ENCODE measurements at regions not wholly inside any gene's neighbourhood (a gene's known extent, or its start where the extent isn't known, plus 50 kb on each side); places are given as distances from the start of the nearest gene placed in this dataset.
"Not testable (repeated sequence)": the region's sequence is repeated elsewhere in the genome, so short reads cannot be mapped to it uniquely, and the experiment has no call there.

DNA sequence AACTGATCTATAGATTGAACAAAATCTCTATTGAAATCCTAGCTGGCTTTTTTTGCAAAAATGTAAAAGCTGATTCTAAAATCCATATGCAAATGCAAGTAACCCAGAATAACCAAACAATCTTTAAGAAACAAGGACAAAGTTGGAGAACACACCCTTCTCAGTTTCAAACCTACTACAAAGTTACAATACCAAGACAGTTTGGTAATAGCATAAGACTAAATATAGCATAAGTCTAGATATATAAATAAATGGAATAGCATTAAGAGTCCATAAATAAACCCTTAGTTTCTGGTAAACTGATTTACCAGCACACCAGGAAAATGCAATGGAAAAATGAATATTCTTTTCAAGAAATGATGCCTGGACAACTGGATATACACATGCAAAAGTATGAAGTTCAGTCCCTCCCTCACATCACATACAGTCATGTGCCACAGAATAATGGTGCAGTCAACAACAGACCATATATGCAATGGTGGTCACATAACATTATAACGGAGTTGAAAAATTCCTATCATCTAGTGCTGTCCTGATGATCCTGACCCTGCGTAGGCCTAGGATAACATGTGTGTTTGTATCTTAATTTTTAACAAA is 94.5 kb upstream of the GRIN2B start:
- Mint-ChIP-seq H3K4me1 (ENCODE audit: low read depth) (no peaks in the 10 kb centered on the region), H3K36me3 (ENCODE audit: low read depth) (no peaks in the 10 kb centered on the region), H3K9me3 (peaks cover 7% of the 10 kb centered on the region), H3K27me3 (peaks cover 2% of the 10 kb centered on the region), H3K4me3 (no peak overlapping the region), H3K27ac (no peak overlapping the region)
- POLR2A ChIA-PET: no interaction called here
- intact Hi-C loops (cut with micrococcal nuclease): no loop called here
- CTCF ChIA-PET: no interaction called here
- no peak for ATAC-seq
- DNase-seq: no peak
- TF ChIP-seq, protein P1, sequence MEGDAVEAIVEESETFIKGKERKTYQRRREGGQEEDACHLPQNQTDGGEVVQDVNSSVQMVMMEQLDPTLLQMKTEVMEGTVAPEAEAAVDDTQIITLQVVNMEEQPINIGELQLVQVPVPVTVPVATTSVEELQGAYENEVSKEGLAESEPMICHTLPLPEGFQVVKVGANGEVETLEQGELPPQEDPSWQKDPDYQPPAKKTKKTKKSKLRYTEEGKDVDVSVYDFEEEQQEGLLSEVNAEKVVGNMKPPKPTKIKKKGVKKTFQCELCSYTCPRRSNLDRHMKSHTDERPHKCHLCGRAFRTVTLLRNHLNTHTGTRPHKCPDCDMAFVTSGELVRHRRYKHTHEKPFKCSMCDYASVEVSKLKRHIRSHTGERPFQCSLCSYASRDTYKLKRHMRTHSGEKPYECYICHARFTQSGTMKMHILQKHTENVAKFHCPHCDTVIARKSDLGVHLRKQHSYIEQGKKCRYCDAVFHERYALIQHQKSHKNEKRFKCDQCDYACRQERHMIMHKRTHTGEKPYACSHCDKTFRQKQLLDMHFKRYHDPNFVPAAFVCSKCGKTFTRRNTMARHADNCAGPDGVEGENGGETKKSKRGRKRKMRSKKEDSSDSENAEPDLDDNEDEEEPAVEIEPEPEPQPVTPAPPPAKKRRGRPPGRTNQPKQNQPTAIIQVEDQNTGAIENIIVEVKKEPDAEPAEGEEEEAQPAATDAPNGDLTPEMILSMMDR (IDR thresholded peaks at IDR 0.05): no peak

DNA sequence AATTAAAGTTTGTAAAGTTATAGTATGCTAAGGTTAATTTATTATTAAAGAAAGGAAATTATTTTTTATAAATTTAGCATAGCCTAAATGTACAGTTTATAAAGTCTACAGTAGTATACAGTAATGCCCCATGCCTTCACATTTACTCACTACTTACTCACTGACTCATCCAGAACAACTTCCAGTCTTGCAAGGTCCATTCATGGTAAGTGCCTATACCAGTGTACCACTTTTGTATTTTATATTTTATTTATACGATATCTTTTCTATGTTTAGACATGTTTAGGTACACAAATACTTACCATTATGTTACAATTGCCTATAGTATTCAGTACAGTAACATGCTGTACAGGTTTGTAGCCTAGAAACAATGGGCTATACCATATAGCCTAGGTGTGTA is 95.1 kb upstream of the GRIN2B start:
- POLR2A ChIA-PET: no interaction called here

DNA sequence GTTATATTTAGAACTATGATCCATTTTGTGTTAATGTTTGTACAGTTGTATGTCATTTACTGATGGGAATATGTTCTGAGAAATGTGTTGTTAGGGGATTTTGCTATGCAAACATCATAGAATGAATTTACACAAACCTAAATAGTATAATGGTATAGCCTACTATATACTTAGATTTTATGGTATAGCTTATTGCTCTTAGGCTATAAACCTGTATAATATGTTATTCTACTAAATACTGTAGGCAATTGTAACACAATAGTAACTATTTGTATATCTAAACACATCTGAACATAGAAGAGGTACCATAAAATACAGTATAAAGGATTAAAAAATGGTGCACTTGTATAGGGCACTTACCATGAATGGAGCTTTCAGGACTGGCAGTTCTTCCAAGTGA is 105.4 kb upstream of the GRIN2B start:
- no peak overlapping the region for H3K27ac Mint-ChIP-seq

More for the DNA sequence above, 95.1 kb upstream of the GRIN2B start:
- TF ChIP-seq, protein P1 (IDR thresholded peaks at IDR 0.05): no peak
- Mint-ChIP-seq H3K4me3 (no peak overlapping the region), H3K4me1 (ENCODE audit: low read depth) (no peaks in the 10 kb centered on the region), H3K36me3 (ENCODE audit: low read depth) (no peaks in the 10 kb centered on the region), H3K27me3 (no peaks in the 10 kb centered on the region), H3K27ac (no peak overlapping the region), H3K9me3 (peaks cover 7% of the 10 kb centered on the region)
- ATAC-seq (no peak), DNase-seq (no peak)
- CTCF ChIA-PET: interaction anchor here (1.6 kb wide), 1 partner anchor 91 kb away, joined by 4 read pairs; no protein-coding TSS in a partner anchor
- intact Hi-C loops (cut with micrococcal nuclease): no loop called here

DNA sequence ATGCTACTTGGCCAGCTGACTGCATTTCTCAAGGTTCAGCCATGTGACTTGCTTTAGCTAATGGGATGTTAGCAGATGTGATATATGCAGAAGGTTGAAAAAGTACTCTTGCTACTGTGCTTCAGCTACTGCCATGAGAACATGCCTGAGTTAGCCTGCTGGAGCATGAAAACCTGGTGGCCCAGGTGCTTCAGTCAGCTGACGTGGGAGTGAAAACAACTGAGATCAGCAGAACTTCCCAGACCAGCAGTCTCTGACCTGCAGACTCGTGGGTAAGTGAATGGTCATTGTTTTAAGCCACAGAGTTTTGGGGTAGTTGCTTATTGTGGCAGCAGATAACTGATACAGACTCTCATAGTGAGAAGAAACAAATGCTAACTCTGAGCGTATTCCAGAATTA is 118.6 kb upstream of the GRIN2B start:
- CTCF ChIA-PET: no interaction called here

More for the DNA sequence above, 105.4 kb upstream of the GRIN2B start:
- Mint-ChIP-seq H3K4me1 (ENCODE audit: low read depth) (no peaks in the 10 kb centered on the region), H3K36me3 (ENCODE audit: low read depth) (no peaks in the 10 kb centered on the region), H3K4me3 (no peak overlapping the region), H3K27me3 (no peaks in the 10 kb centered on the region), H3K9me3 (no peaks in the 10 kb centered on the region)
- DNase-seq (no peak), ATAC-seq (no peak)
- intact Hi-C loops (cut with micrococcal nuclease): no loop called here
- TF ChIP-seq, protein P1 (IDR thresholded peaks at IDR 0.05): no peak
- ChIA-PET CTCF (no interaction called here), POLR2A (no interaction called here)

DNA sequence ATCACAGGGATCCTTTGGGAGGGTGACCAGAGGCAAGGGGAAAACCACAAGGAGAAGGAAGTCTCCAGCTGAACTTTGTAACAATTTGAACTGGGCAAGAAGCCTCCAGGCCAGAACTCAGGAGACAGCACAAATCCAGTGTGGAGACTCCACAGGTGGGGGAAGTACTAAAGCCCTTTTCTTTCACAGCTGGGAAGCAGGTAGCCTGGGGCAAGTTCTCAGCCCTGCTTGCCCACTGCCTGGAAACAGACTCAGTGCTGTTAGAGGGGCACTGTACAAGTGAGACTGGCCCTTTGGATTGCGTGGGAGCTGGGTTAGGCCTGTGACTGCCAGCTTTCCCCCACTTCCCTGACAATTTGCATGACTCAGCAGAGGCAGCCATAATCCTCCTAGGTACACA is 120.2 kb upstream of the GRIN2B start:
- H3K36me3 Mint-ChIP-seq (ENCODE audit: low read depth); intact Hi-C loops (cut with micrococcal nuclease); POLR2A ChIA-PET; H3K4me1 Mint-ChIP-seq (ENCODE audit: low read depth); ATAC-seq; DNase-seq; H3K4me3 Mint-ChIP-seq; H3K9me3 Mint-ChIP-seq; CTCF ChIA-PET; H3K27ac Mint-ChIP-seq: not testable (repeated sequence)
- H3K27me3 Mint-ChIP-seq: peaks cover 15% of the 10 kb centered on the region

More for the DNA sequence above, 118.6 kb upstream of the GRIN2B start:
- no peak for ATAC-seq
- Mint-ChIP-seq H3K9me3 (peaks cover 3% of the 10 kb centered on the region), H3K36me3 (ENCODE audit: low read depth) (no peaks in the 10 kb centered on the region), H3K4me3 (no peak overlapping the region), H3K27ac (no peak overlapping the region), H3K27me3 (peaks cover 18% of the 10 kb centered on the region), H3K4me1 (ENCODE audit: low read depth) (no peaks in the 10 kb centered on the region)
- TF ChIP-seq, protein P1 (IDR thresholded peaks at IDR 0.05): no peak
- intact Hi-C loops (cut with micrococcal nuclease): no loop called here
- POLR2A ChIA-PET: no interaction called here
- DNase-seq: no peak

Measured in activated CD8-positive, alpha-beta T cell treated with anti-CD3 and anti-CD28 coated beads for 36 hours (primary cell).